Umbilical cord (tissue), 1 donor: ENCODE measurements at regions not wholly inside any gene's neighbourhood (a gene's known extent, or its start where the extent isn't known, plus 50 kb on each side); places are given as distances from the start of the nearest gene placed in this dataset.
A peak's percentile ranks its signal among the peaks of the same experiment; 100 is the strongest.
"Not testable (repeated sequence)": the region's sequence is repeated elsewhere in the genome, so short reads cannot be mapped to it uniquely, and the experiment has no call there.

Experiments used
- DNase-seq: peaks from one replicate; pipeline ENCODE4 v3.0.0-alpha.2; 2015; ENCODE audit warnings: low spot score

- DNase-seq: no peak
Observed at GRCh38 chr1:177427811-177428210, 257.1 kb downstream of the BRINP2 start.

- no peak for DNase-seq
Observed at GRCh38 chr1:177426497-177426896, 255.7 kb downstream of the BRINP2 start.

GRCh38 chr1:177425199-177425598 lies 254.4 kb downstream of the BRINP2 start:
- DNase-seq: no peak

- DNase-seq: peak; percentile 26
Observed at GRCh38 chr1:177424744-177425143, 254.0 kb downstream of the BRINP2 start.

GRCh38 chr1:177423090-177423489 lies 252.3 kb downstream of the BRINP2 start:
- no peak for DNase-seq

GRCh38 chr1:177413982-177414596 lies 243.3 kb downstream of the BRINP2 start:
- DNase-seq: no peak

GRCh38 chr1:177411381-177411780 lies 240.6 kb downstream of the BRINP2 start:
- DNase-seq: peak; percentile 63

GRCh38 chr1:177410179-177410766 lies 239.5 kb downstream of the BRINP2 start:
- no peak for DNase-seq

GRCh38 chr1:177406323-177406722 lies 235.6 kb downstream of the BRINP2 start:
- DNase-seq: not testable (repeated sequence)

- no peak for DNase-seq
Observed at GRCh38 chr1:177392336-177392735, 221.6 kb downstream of the BRINP2 start.

- no peak for DNase-seq
Observed at GRCh38 chr1:177385760-177386698, 215.3 kb downstream of the BRINP2 start.

GRCh38 chr1:177384461-177384860 lies 213.7 kb downstream of the BRINP2 start:
- DNase-seq: peak; percentile 54

- no peak for DNase-seq
Observed at GRCh38 chr1:177383715-177384114, 213.0 kb downstream of the BRINP2 start.

GRCh38 chr1:177377866-177378265 lies 207.1 kb downstream of the BRINP2 start:
- no peak for DNase-seq

GRCh38 chr1:177368255-177368654 lies 197.5 kb downstream of the BRINP2 start:
- no peak for DNase-seq

GRCh38 chr1:177366091-177366490 lies 195.3 kb downstream of the BRINP2 start:
- DNase-seq: no peak

- no peak for DNase-seq
Observed at GRCh38 chr1:177360791-177361190, 190.0 kb downstream of the BRINP2 start.

- no peak for DNase-seq
Observed at GRCh38 chr1:177356674-177357435, 186.1 kb downstream of the BRINP2 start.

- DNase-seq: peak; percentile 30
Observed at GRCh38 chr1:177355575-177355974, 184.8 kb downstream of the BRINP2 start.

- no peak for DNase-seq
Observed at GRCh38 chr1:177354247-177354646, 183.5 kb downstream of the BRINP2 start.

- DNase-seq: peak; percentile 34
Observed at GRCh38 chr1:177351361-177352108, 180.8 kb downstream of the BRINP2 start.
